Kidney epithelial cell (primary cell): ENCODE measurements at regions not wholly inside any gene's neighbourhood (a gene's known extent, or its start where the extent isn't known, plus 50 kb on each side); places are given as distances from the start of the nearest gene placed in this dataset.

ENCODE experiments used
- DNase-seq: peaks from one replicate; pipeline ENCODE4 v3.0.0-alpha.2; 2010; ENCODE audit warnings: low read depth
- H3K27me3 ChIP-seq: 2 replicates; pipeline ENCODE4 v1.6.0; 2011; ENCODE audit warnings: low read length; ENCODE audit not compliant: control insufficient read depth, insufficient read depth
- H3K36me3 ChIP-seq: 2 replicates; pipeline ENCODE4 v1.5.1; 2011; ENCODE audit warnings: low read length; ENCODE audit not compliant: control insufficient read depth, insufficient read depth
- H3K4me3 ChIP-seq: 2 replicates; pipeline ENCODE4 v1.5.1; 2011; ENCODE audit warnings: low read depth, mild to moderate bottlenecking, control low read depth, low read length
- CTCF ChIP-seq: IDR thresholded peaks from 2 replicates; pipeline ENCODE4 v1.5.1; 2011; ENCODE audit warnings: mild to moderate bottlenecking, moderate library complexity, low read length, control low read depth, inconsistent platforms; ENCODE audit not compliant: insufficient read depth, poor library complexity, severe bottlenecking

- no peaks in the 10 kb centered on the region for H3K27me3 ChIP-seq
- DNase-seq = no peak
- no peaks in the 10 kb centered on the region for H3K36me3 ChIP-seq
- no peak overlapping the region for H3K4me3 ChIP-seq
- TF ChIP-seq CTCF = no peak
These were observed 209.6 kb upstream of the DTNBP1 start for GRCh38 chr6:15872241-15873103.

- Histone ChIP-seq H3K27me3 (no peaks in the 10 kb centered on the region), H3K36me3 (no peaks in the 10 kb centered on the region), H3K4me3 (no peak overlapping the region)
- DNase-seq = no peak
- TF ChIP-seq CTCF = no peak
These were observed 208.4 kb upstream of the DTNBP1 start for GRCh38 chr6:15871276-15871675.

GRCh38 chr6:15870333-15871043 lies 207.7 kb upstream of the DTNBP1 start:
- no peaks in the 10 kb centered on the region for H3K27me3 ChIP-seq
- H3K36me3 ChIP-seq = no peaks in the 10 kb centered on the region
- no peak for DNase-seq
- no peak for TF ChIP-seq CTCF
- no peak overlapping the region for H3K4me3 ChIP-seq

GRCh38 chr6:15864708-15865062 lies 201.9 kb upstream of the DTNBP1 start:
- no peaks in the 10 kb centered on the region for H3K36me3 ChIP-seq
- no peak overlapping the region for H3K4me3 ChIP-seq
- no peak for DNase-seq
- no peaks in the 10 kb centered on the region for H3K27me3 ChIP-seq
- TF ChIP-seq CTCF = no peak

GRCh38 chr6:15864038-15864707 lies 201.3 kb upstream of the DTNBP1 start:
- H3K36me3 ChIP-seq = no peaks in the 10 kb centered on the region
- no peak for TF ChIP-seq CTCF
- H3K27me3 ChIP-seq = no peaks in the 10 kb centered on the region
- no peak for DNase-seq
- H3K4me3 ChIP-seq = no peak overlapping the region
